Spleen (tissue), 7 donors: ENCODE measurements at regions not wholly inside any gene's neighbourhood (a gene's known extent, or its start where the extent isn't known, plus 50 kb on each side); places are given as distances from the start of the nearest gene placed in this dataset.

Experiments
- CTCF ChIP-seq, 11 experiments: fragments of 200-600 bp in 7 of 11; fragments of 450-650 bp in 4 of 11; sonication (generic) in 4 of 11; IDR thresholded peaks in 8 of 11; conservative IDR thresholded peaks in 3 of 11; 1 replicate in 7 of 11; 2 replicates in 4 of 11; pipeline versions ENCODE4 v1.4.0 to v1.8.0; 2016 to 2021; ENCODE audit warnings: antibody characterized with exemption in 11 of 11, inconsistent platforms in 4 of 11, mild to moderate bottlenecking in 1 of 11
- POLR2A ChIP-seq, 3 donors: fragments of 450-650 bp; IDR thresholded peaks; one replicate each; pipeline ENCODE4 v1.5.1; 2017; ENCODE audit warnings: antibody characterized with exemption in 3 of 3, mild to moderate bottlenecking in 1 of 3
- POLR2AphosphoS5 ChIP-seq, 3 donors: sonication (generic); formaldehyde crosslinking; IDR thresholded peaks; one replicate each; pipeline ENCODE4 v1.5.1; 2017; ENCODE audit warnings: antibody characterized with exemption in 3 of 3
- donor health status: DM: no; HTN: no; CAD: no; lungs with moderate emphysema.
- donor health status: DM: no; HTN: no; CAD: no.
- donor health status: DM: no; HTN: no; CAD: no.

DNA sequence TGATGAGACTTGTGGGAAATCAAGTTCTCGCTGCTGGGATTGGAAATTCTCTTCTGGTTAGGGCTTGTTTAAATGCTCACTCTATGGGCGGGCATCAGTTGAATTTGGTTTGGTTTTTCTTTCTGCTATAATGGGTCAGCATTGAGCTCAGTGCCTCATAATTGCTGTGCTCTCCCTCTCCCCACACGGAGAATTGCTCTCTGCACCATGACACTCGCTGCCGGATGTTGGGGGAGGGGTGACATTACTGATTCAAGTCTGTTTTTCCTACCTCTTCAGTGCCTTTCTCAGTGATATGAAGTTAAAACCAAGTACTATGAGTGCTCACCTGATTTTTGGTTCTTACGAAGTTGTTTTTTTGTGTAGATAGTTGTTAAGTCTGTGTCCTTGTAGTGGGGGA is 599.6 kb downstream of the EPM2A start:
- TF ChIP-seq CTCF (IDR thresholded peaks at IDR 0.05 in 8 of 11, conservative IDR thresholded peaks at IDR 0.05 in 3 of 11) (no peak), POLR2AphosphoS5 (IDR thresholded peaks at IDR 0.05) (no peak), POLR2A (IDR thresholded peaks at IDR 0.05) (no peak)
